Right atrium auricular region (tissue), 2 donors: ENCODE measurements at regions not wholly inside any gene's neighbourhood (a gene's known extent, or its start where the extent isn't known, plus 50 kb on each side); places are given as distances from the start of the nearest gene placed in this dataset.

ENCODE experiments used
- DNase-seq: peaks from one replicate; pipeline ENCODE4 v3.0.0-alpha.2; 2019; ENCODE audit warnings: low spot score
- H3K27ac ChIP-seq, 2 donors: fragments of 200-600 bp; sonication (generic); 1 replicate in 1 of 2; 2 replicates in 1 of 2; pipeline ENCODE4 v1.5.1; 2016 to 2019
- H3K27me3 ChIP-seq, 2 donors: fragments of 200-600 bp; sonication (generic); one replicate each; pipeline versions ENCODE4 v1.5.1 to v1.6.0; 2017 to 2019
- H3K36me3 ChIP-seq: fragments of 200-600 bp; sonication (generic); one replicate; pipeline ENCODE4 v1.5.1; 2016
- H3K4me1 ChIP-seq, 2 donors: fragments of 200-600 bp; sonication (generic); one replicate each; pipeline versions ENCODE4 v1.5.1 to v1.6.0; 2017 to 2019
- H3K4me3 ChIP-seq, 2 donors: fragments of 200-600 bp; sonication (generic); 1 replicate in 1 of 2; 2 replicates in 1 of 2; pipeline ENCODE4 v1.5.1; 2017 to 2019; ENCODE audit warnings: mild to moderate bottlenecking in 1 of 2, moderate library complexity in 1 of 2
- H3K9me3 ChIP-seq, 2 donors: fragments of 200-600 bp; sonication (generic); one replicate each; pipeline ENCODE4 v1.5.1; 2019
- TF ChIP-seq, protein P1 (sequence below), 2 donors: fragments of 200-600 bp; sonication (generic); IDR thresholded peaks; one replicate each; pipeline ENCODE4 v1.5.1; 2019; ENCODE audit warnings: antibody characterized with exemption in 2 of 2

GRCh38 chr5:82603033-82603987 is 325.2 kb upstream of the RPS23 start:
- DNase-seq, result no peak
- no peak overlapping the region for H3K4me3 ChIP-seq
- TF ChIP-seq, protein P1, sequence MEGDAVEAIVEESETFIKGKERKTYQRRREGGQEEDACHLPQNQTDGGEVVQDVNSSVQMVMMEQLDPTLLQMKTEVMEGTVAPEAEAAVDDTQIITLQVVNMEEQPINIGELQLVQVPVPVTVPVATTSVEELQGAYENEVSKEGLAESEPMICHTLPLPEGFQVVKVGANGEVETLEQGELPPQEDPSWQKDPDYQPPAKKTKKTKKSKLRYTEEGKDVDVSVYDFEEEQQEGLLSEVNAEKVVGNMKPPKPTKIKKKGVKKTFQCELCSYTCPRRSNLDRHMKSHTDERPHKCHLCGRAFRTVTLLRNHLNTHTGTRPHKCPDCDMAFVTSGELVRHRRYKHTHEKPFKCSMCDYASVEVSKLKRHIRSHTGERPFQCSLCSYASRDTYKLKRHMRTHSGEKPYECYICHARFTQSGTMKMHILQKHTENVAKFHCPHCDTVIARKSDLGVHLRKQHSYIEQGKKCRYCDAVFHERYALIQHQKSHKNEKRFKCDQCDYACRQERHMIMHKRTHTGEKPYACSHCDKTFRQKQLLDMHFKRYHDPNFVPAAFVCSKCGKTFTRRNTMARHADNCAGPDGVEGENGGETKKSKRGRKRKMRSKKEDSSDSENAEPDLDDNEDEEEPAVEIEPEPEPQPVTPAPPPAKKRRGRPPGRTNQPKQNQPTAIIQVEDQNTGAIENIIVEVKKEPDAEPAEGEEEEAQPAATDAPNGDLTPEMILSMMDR (IDR thresholded peaks at IDR 0.05), result no peak
- H3K4me1 ChIP-seq, result no peaks in the 10 kb centered on the region
- no peaks in the 10 kb centered on the region for H3K9me3 ChIP-seq
- H3K27ac ChIP-seq, result no peak overlapping the region
- no peaks in the 10 kb centered on the region for H3K36me3 ChIP-seq
- H3K27me3 ChIP-seq, result no peaks in the 10 kb centered on the region

DNA sequence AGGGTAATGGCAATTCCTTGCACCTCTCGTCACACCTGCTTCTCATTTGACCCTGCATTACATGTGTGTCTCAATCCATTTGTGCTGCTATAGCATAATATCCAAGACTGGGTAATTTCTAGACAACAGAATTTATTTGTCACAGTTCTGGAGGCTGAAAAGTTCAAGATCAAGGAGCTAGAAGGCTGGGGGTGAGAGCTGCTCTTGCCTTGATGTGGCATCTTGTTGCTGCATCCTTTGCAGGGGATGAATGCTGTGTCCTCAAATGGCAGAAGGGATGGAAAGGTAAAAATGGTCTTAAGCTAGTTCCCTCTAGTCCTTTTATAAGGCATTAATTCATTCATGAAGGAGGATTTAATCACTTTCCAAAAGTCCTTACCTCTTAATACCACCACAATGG is 323.7 kb upstream of the RPS23 start:
- Histone ChIP-seq H3K4me3 (no peak overlapping the region), H3K4me1 (no peaks in the 10 kb centered on the region), H3K27me3 (no peaks in the 10 kb centered on the region), H3K9me3 (no peaks in the 10 kb centered on the region), H3K27ac (no peak overlapping the region), H3K36me3 (no peaks in the 10 kb centered on the region)
- TF ChIP-seq, protein P1 (IDR thresholded peaks at IDR 0.05), result no peak
- DNase-seq, result no peak

DNA sequence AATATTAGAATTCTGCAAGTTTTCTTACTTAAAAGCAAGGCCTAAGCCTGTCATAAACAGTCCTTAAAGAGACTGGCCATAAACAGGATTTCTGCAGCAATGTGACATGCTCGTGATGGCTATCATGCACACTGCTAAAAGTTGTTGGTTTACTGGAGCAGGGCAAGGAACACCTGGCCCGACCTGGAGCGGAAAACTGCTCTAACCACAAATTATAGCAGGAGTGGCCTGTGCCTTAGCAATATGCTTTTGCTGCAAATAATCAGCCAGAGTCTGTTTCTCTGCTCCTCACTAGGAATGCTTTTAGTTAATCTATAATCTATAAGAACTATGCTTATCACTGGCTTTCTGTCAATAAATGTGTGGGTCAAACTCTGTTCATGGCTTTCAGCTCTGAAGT is 322.9 kb upstream of the RPS23 start:
- TF ChIP-seq, protein P1 (IDR thresholded peaks at IDR 0.05), result no peak
- Histone ChIP-seq H3K9me3 (no peaks in the 10 kb centered on the region), H3K4me3 (no peak overlapping the region), H3K4me1 (no peaks in the 10 kb centered on the region), H3K27ac (no peak overlapping the region), H3K27me3 (no peaks in the 10 kb centered on the region), H3K36me3 (no peaks in the 10 kb centered on the region)
- no peak for DNase-seq

- no peak overlapping the region for H3K4me3 ChIP-seq
- H3K27ac ChIP-seq, result no peak overlapping the region
- H3K36me3 ChIP-seq, result no peaks in the 10 kb centered on the region
- TF ChIP-seq, protein P1 (IDR thresholded peaks at IDR 0.05), result no peak
- no peaks in the 10 kb centered on the region for H3K9me3 ChIP-seq
- DNase-seq, result no peak
- H3K4me1 ChIP-seq, result no peaks in the 10 kb centered on the region
- H3K27me3 ChIP-seq, result no peaks in the 10 kb centered on the region
Observed at GRCh38 chr5:82599692-82600091, 321.5 kb upstream of the RPS23 start.

DNA sequence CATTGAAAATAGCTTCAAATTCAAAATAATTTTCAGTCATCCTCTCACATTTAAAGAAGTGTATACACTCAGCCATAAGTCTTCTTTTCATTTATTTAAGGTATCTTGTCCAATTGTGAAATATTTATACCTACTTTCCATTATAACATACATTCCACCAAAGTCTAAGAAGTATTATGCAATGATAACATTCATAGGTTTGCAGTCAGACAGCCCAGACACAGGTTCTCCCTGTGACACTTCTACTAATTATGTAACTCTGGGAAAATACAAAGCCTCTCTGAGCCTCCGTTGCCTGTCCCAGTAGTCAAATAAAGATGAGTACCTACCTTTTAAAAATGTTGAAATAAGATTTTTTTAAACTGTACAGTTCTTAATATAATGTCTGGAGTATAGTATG is 320.9 kb upstream of the RPS23 start:
- no peaks in the 10 kb centered on the region for H3K9me3 ChIP-seq
- H3K4me1 ChIP-seq, result no peaks in the 10 kb centered on the region
- H3K27me3 ChIP-seq, result no peaks in the 10 kb centered on the region
- DNase-seq, result no peak
- no peaks in the 10 kb centered on the region for H3K36me3 ChIP-seq
- TF ChIP-seq, protein P1 (IDR thresholded peaks at IDR 0.05), result no peak
- H3K27ac ChIP-seq, result no peak overlapping the region
- H3K4me3 ChIP-seq, result no peak overlapping the region
